ENCODE measurements at regions not wholly inside any gene's neighbourhood (a gene's known extent, or its start where the extent isn't known, plus 50 kb on each side); places are given as distances from the start of the nearest gene placed in this dataset.

- TF ChIP-seq CTCF (tag by site-specific recombination; IDR thresholded peaks at IDR 0.05): no peak
- TF ChIP-seq, protein P1, sequence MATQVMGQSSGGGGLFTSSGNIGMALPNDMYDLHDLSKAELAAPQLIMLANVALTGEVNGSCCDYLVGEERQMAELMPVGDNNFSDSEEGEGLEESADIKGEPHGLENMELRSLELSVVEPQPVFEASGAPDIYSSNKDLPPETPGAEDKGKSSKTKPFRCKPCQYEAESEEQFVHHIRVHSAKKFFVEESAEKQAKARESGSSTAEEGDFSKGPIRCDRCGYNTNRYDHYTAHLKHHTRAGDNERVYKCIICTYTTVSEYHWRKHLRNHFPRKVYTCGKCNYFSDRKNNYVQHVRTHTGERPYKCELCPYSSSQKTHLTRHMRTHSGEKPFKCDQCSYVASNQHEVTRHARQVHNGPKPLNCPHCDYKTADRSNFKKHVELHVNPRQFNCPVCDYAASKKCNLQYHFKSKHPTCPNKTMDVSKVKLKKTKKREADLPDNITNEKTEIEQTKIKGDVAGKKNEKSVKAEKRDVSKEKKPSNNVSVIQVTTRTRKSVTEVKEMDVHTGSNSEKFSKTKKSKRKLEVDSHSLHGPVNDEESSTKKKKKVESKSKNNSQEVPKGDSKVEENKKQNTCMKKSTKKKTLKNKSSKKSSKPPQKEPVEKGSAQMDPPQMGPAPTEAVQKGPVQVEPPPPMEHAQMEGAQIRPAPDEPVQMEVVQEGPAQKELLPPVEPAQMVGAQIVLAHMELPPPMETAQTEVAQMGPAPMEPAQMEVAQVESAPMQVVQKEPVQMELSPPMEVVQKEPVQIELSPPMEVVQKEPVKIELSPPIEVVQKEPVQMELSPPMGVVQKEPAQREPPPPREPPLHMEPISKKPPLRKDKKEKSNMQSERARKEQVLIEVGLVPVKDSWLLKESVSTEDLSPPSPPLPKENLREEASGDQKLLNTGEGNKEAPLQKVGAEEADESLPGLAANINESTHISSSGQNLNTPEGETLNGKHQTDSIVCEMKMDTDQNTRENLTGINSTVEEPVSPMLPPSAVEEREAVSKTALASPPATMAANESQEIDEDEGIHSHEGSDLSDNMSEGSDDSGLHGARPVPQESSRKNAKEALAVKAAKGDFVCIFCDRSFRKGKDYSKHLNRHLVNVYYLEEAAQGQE (tag by site-specific recombination; IDR thresholded peaks at IDR 0.05): no peak
- TF ChIP-seq IKZF3 (tag by site-specific recombination; IDR thresholded peaks at IDR 0.05): no peak
- TF ChIP-seq ZNF169 (tag by site-specific recombination; IDR thresholded peaks at IDR 0.05): no peak
- TF ChIP-seq MYNN (tag by site-specific recombination; IDR thresholded peaks at IDR 0.05; ENCODE audit: borderline replicate concordance): no peak
Measured at GRCh38 chr5:37896159-37896558, 56.3 kb upstream of the GDNF start.

Data from HEK293 (cell line).